GM13976 (cell line): ENCODE measurements at regions not wholly inside any gene's neighbourhood (a gene's known extent, or its start where the extent isn't known, plus 50 kb on each side); places are given as distances from the start of the nearest gene placed in this dataset.

Experiments used
- DNase-seq: peaks from one replicate; pipeline ENCODE4 v3.0.0; 2012; ENCODE audit warnings: low spot score
- in situ Hi-C: fragments of 300-500 bp; cut with MboI; formaldehyde crosslinking; loops from one replicate; pipeline ENCODE4 v1.12.0; 2022; ENCODE audit warnings: low sequenced_read_pairs, mixed read lengths, inconsistent platforms; ENCODE audit not compliant: unreplicated experiment
- TF ChIP-seq, protein P1 (sequence below): IDR thresholded peaks from 2 replicates; pipeline ENCODE4 v1.5.1; 2012; ENCODE audit warnings: borderline replicate concordance, mild to moderate bottlenecking; ENCODE audit not compliant: insufficient read depth; ENCODE audit errors: extremely low read depth, missing control alignments, control extremely low read depth

DNA sequence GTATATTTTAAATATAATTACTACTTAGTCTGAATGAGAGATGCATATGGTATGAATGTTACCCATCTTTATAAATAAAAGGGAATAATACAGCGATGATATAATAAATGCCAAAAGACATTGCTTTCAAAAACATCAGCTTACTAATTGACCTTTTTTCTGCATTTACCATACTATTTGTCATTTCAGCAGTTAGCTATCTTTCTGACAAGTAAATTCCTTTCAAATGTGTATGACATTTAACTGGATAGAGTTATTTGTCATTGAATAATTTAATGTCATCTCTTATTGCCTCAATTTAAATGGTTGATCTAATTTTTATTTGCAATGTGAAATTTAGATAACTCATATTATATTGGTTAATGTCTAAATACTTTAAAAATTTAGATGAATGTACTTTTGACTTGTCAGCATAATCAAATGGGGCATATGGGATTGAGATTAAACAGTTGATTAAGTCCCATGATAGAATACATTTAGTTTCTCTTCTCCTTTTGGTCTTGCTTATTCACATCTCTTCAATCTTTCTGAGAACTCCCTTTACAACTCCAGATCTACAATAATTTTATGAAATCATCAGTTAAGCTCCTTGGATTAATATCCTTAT is 350.9 kb downstream of the PCDH18 start:
- in situ Hi-C loops: no loop called here
- TF ChIP-seq, protein P1, sequence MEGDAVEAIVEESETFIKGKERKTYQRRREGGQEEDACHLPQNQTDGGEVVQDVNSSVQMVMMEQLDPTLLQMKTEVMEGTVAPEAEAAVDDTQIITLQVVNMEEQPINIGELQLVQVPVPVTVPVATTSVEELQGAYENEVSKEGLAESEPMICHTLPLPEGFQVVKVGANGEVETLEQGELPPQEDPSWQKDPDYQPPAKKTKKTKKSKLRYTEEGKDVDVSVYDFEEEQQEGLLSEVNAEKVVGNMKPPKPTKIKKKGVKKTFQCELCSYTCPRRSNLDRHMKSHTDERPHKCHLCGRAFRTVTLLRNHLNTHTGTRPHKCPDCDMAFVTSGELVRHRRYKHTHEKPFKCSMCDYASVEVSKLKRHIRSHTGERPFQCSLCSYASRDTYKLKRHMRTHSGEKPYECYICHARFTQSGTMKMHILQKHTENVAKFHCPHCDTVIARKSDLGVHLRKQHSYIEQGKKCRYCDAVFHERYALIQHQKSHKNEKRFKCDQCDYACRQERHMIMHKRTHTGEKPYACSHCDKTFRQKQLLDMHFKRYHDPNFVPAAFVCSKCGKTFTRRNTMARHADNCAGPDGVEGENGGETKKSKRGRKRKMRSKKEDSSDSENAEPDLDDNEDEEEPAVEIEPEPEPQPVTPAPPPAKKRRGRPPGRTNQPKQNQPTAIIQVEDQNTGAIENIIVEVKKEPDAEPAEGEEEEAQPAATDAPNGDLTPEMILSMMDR: no peak
- DNase-seq: no peak

DNA sequence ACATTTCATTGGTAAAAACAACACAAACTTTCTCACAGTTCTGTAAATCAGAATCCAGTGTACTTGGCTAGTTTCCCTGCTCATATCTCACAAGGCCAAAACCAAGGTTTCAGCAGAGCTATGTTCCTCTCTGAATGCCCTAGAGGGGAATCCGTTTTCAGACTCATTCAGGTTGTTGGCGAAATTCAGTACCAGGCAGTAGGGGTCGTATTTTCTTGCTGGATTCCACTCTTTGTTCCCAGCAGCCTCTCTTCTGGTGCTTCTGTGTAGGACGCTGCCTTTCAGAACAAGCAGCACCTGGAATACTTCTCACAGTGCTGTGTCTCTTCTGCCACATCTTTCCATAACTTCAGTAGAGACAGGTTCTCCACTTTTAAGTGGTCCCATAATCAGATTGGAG is 351.9 kb downstream of the PCDH18 start:
- TF ChIP-seq, protein P1: no peak
- no peak for DNase-seq
- in situ Hi-C loops: no loop called here

DNA sequence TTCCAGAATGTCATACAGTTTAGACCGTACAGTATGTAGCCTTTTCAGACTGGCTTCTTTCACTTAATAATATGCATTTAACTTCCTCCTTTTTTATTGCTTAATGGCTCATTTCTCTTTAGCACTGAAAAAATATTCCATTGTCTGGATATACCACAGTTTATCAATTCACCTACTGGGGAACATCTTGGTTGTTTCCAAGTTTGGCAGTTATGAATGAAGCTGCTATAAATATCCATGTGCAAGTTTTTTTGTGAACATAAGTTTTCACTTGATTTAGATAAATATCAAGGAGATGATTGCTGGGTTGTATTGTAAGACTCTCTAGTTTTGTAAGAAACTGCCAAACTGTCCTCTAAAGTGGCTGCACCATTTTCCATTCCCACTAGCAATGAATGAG is 375.5 kb downstream of the PCDH18 start:
- DNase-seq: no peak
- TF ChIP-seq, protein P1: no peak
- in situ Hi-C loops: no loop called here

DNA sequence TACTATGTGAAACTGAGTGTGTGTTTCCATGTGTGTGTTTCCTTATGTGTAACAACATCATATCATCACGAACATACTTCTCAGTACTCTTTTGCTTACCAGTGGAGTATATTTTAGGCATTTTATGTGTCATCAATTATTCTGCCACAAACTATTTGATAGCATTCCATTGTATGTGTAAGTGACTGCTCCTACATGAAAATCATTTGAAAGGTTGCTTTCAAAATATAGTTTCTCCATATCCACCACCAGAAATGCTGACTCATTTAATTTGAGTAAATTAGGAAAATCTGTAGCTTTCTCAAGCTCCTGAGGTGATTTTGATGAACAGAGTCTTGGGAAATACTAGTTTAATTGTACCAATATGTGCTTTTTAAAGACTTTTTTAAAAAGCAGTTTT is 376.2 kb downstream of the PCDH18 start:
- in situ Hi-C loops: no loop called here
- TF ChIP-seq, protein P1: no peak
- no peak for DNase-seq

DNA sequence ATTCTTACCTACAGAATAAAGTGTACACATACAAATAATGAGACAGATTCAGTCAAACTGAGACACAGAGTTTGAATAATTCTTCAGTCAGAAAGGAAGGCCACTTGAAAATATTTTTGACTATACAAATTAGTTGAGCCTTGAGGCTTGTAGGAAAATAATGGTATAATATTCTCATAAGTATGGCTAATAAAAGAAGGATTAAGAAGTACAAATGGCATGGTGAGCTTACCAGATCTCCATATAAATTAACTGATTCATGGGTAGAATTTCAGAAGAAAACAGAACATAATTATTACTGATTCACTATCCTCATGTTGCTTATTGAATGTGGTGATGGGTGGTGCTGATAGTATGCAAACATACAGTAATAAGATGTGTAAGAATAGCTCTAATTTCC is 401.1 kb downstream of the PCDH18 start:
- in situ Hi-C loops: no loop called here
- no peak for DNase-seq
- TF ChIP-seq, protein P1: no peak

- in situ Hi-C loops: no loop called here
- DNase-seq: no peak
- TF ChIP-seq, protein P1: no peak
These were observed 402.4 kb downstream of the PCDH18 start for GRCh38 chr4:137129845-137130244.
